ENCODE measurements at regions not wholly inside any gene's neighbourhood (a gene's known extent, or its start where the extent isn't known, plus 50 kb on each side); places are given as distances from the start of the nearest gene placed in this dataset.
"Not testable (repeated sequence)": the region's sequence is repeated elsewhere in the genome, so short reads cannot be mapped to it uniquely, and the experiment has no call there.

DNA sequence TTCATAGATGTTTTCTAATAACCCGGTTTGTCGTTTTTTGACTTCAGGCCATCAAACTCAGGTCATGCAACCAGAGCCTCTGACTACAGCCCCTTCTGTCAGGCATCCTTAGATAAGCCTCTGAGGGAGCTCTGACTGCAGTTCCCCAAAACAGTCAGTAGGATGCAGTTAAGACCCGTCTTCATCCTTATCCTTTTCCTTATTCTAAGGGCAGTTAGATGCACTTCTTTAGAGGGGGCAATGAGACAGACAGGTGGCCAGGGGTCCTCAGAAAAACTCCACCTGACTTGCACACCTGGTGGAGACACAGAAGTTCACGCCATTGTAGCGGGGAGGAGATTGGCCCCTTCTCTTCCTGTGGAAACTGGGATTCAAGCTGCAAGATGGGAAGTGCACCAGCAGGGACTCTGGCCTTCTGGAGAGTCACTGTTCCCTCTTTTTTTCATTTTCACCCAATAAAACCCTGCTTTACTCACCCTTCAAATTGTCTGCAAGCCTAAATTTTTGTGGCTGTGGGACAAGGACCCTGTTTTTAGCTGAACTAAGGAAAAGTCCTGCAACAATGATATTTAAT is 104.8 kb upstream of the TFPI start:
- Histone ChIP-seq H3F3A (ENCODE audit: insufficient read depth) (no peaks in the 10 kb centered on the region), H3K9me2 (replicated peaks; ENCODE audit: insufficient read depth, low read length) (no peaks in the 10 kb centered on the region), H3K27ac (ENCODE audit: low read depth, low read length) (no peak overlapping the region), H3K9me3 (ENCODE audit: insufficient read depth, low read length) (no peaks in the 10 kb centered on the region), H3K9ac (ENCODE audit: low read length) (no peak overlapping the region), H3K36me3 (ENCODE audit: low read length) (no peaks in the 10 kb centered on the region), H3K27me3 (ENCODE audit: low read length) (no peaks in the 10 kb centered on the region), H3K79me2 (ENCODE audit: insufficient read depth, low read length) (no peaks in the 10 kb centered on the region), H2AFZ (ENCODE audit: low read depth, low read length, severe bottlenecking) (no peak overlapping the region), H3K4me3 (ENCODE audit: insufficient read depth, low read length, poor library complexity, severe bottlenecking) (no peak overlapping the region), H4K20me1 (ENCODE audit: low read depth, low read length) (no peaks in the 10 kb centered on the region), H3K4me2 (ENCODE audit: low read depth, low read length, poor library complexity, severe bottlenecking) (no peak overlapping the region)
- no peak for TF ChIP-seq EZH2phosphoT487 (conservative IDR thresholded peaks at IDR 0.05; ENCODE audit: low read length)
- TF ChIP-seq, protein P1, sequence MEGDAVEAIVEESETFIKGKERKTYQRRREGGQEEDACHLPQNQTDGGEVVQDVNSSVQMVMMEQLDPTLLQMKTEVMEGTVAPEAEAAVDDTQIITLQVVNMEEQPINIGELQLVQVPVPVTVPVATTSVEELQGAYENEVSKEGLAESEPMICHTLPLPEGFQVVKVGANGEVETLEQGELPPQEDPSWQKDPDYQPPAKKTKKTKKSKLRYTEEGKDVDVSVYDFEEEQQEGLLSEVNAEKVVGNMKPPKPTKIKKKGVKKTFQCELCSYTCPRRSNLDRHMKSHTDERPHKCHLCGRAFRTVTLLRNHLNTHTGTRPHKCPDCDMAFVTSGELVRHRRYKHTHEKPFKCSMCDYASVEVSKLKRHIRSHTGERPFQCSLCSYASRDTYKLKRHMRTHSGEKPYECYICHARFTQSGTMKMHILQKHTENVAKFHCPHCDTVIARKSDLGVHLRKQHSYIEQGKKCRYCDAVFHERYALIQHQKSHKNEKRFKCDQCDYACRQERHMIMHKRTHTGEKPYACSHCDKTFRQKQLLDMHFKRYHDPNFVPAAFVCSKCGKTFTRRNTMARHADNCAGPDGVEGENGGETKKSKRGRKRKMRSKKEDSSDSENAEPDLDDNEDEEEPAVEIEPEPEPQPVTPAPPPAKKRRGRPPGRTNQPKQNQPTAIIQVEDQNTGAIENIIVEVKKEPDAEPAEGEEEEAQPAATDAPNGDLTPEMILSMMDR (IDR thresholded peaks at IDR 0.05; ENCODE audit: insufficient read depth, low read length, poor library complexity, severe bottlenecking) = no peak

DNA sequence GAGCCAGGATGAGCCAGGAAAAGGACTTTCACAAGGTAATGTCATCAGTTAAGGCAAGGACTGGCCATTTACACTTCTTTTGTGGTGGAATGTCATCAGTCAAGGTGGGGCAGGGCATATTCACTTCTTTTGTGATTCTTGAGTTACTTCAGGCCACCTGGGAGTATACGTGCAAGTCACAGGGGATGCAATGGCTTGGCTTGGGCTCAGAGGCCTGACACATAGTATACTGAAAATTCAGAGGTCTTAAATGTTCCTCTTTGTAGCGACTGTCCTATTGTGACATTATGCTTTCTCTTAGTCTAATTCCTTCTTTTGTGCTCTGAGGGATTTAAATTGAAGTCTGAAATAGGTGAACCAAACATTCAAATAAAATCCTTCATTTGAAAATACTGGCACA is 121.8 kb upstream of the TFPI start:
- not testable (repeated sequence) for H3K4me3 ChIP-seq (ENCODE audit: insufficient read depth, low read length, poor library complexity, severe bottlenecking); H3K9ac ChIP-seq (ENCODE audit: low read length); H2AFZ ChIP-seq (ENCODE audit: low read depth, low read length, severe bottlenecking)

DNA sequence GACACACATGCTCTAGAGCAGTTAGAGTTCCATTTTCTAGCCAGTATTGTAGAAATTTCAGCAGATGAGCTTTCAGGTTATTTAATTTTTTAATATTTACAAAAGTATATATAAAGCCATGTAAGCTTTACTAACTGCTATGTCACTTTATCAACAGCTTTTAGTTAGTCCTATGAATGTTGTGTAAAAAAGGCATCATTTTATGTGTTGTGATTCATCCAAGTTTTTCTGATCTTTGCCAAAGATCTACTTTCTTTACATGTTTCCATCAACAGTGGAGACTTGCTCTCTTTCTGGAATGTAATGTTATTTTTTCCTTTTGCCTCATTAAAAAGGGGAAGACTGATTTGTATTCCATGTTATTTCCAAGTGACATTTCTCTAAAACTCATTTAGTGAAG is 125.2 kb upstream of the TFPI start:
- Histone ChIP-seq H3F3A (ENCODE audit: insufficient read depth) (no peaks in the 10 kb centered on the region), H3K9ac (ENCODE audit: low read length) (no peak overlapping the region), H2AFZ (ENCODE audit: low read depth, low read length, severe bottlenecking) (no peak overlapping the region), H3K9me2 (replicated peaks; ENCODE audit: insufficient read depth, low read length) (no peaks in the 10 kb centered on the region), H3K79me2 (ENCODE audit: insufficient read depth, low read length) (no peaks in the 10 kb centered on the region), H3K36me3 (ENCODE audit: low read length) (no peaks in the 10 kb centered on the region), H3K4me2 (ENCODE audit: low read depth, low read length, poor library complexity, severe bottlenecking) (no peak overlapping the region), H4K20me1 (ENCODE audit: low read depth, low read length) (no peaks in the 10 kb centered on the region), H3K4me3 (ENCODE audit: insufficient read depth, low read length, poor library complexity, severe bottlenecking) (no peak overlapping the region), H3K9me3 (ENCODE audit: insufficient read depth, low read length) (no peaks in the 10 kb centered on the region), H3K27ac (ENCODE audit: low read depth, low read length) (no peak overlapping the region), H3K27me3 (ENCODE audit: low read length) (no peaks in the 10 kb centered on the region)
- TF ChIP-seq, protein P1 (IDR thresholded peaks at IDR 0.05; ENCODE audit: insufficient read depth, low read length, poor library complexity, severe bottlenecking) = no peak
- TF ChIP-seq EZH2phosphoT487 (conservative IDR thresholded peaks at IDR 0.05; ENCODE audit: low read length) = no peak

More for the DNA sequence above, 121.8 kb upstream of the TFPI start:
- not testable (repeated sequence) for H3K9me2 ChIP-seq (replicated peaks; ENCODE audit: insufficient read depth, low read length); H3K9me3 ChIP-seq (ENCODE audit: insufficient read depth, low read length); H3K4me2 ChIP-seq (ENCODE audit: low read depth, low read length, poor library complexity, severe bottlenecking); H3F3A ChIP-seq (ENCODE audit: insufficient read depth); H3K79me2 ChIP-seq (ENCODE audit: insufficient read depth, low read length); H4K20me1 ChIP-seq (ENCODE audit: low read depth, low read length); H3K27me3 ChIP-seq (ENCODE audit: low read length); H3K27ac ChIP-seq (ENCODE audit: low read depth, low read length); H3K36me3 ChIP-seq (ENCODE audit: low read length)

DNA sequence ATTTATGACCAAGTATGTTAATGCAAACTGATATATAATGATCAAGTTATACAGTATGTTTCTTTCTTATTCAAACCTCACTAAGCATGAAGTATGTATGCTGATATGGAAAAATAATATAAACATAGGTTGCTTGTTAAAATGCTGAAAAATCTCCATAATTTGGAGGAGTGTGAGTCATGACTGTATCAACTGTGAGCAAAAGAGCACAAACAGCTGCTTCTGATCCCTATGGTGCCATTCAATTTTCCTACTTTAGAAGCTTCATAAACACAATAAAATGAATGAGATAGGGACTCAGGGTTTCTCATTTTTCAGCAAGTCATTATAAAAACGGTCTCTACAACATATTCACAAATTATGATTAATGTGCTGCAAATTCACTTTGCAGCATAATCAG is 129.9 kb upstream of the TFPI start:
- H3K27me3 ChIP-seq (ENCODE audit: low read length) = no peaks in the 10 kb centered on the region
- H3F3A ChIP-seq (ENCODE audit: insufficient read depth) = no peaks in the 10 kb centered on the region
- no peaks in the 10 kb centered on the region for H3K79me2 ChIP-seq (ENCODE audit: insufficient read depth, low read length)
- H3K36me3 ChIP-seq (ENCODE audit: low read length) = no peaks in the 10 kb centered on the region
- no peak overlapping the region for H3K9ac ChIP-seq (ENCODE audit: low read length)
- no peaks in the 10 kb centered on the region for H3K9me2 ChIP-seq (replicated peaks; ENCODE audit: insufficient read depth, low read length)
- TF ChIP-seq, protein P1 (IDR thresholded peaks at IDR 0.05; ENCODE audit: insufficient read depth, low read length, poor library complexity, severe bottlenecking) = no peak
- no peak for TF ChIP-seq EZH2phosphoT487 (conservative IDR thresholded peaks at IDR 0.05; ENCODE audit: low read length)
- H3K9me3 ChIP-seq (ENCODE audit: insufficient read depth, low read length) = no peaks in the 10 kb centered on the region
- no peak overlapping the region for H3K4me2 ChIP-seq (ENCODE audit: low read depth, low read length, poor library complexity, severe bottlenecking)
- H3K27ac ChIP-seq (ENCODE audit: low read depth, low read length) = no peak overlapping the region
- H3K4me3 ChIP-seq (ENCODE audit: insufficient read depth, low read length, poor library complexity, severe bottlenecking) = no peak overlapping the region
- H2AFZ ChIP-seq (ENCODE audit: low read depth, low read length, severe bottlenecking) = no peak overlapping the region
- no peaks in the 10 kb centered on the region for H4K20me1 ChIP-seq (ENCODE audit: low read depth, low read length)
